Neural cell (in vitro differentiated cells): ENCODE measurements at regions not wholly inside any gene's neighbourhood (a gene's known extent, or its start where the extent isn't known, plus 50 kb on each side); places are given as distances from the start of the nearest gene placed in this dataset.

Experiments
- H2AFZ ChIP-seq: fragments of 200-600, 300-800 bp; sonication (generic), shearing (Covaris generic); 2 replicates; pipeline ENCODE4 v1.6.0; 2014; ENCODE audit warnings: low read depth, mild to moderate bottlenecking, antibody characterized with exemption, low read length, moderate library complexity
- H3F3A ChIP-seq: fragments of 200-600 bp; shearing (Covaris generic); 2 replicates; pipeline ENCODE4 v1.6.1; 2016; ENCODE audit warnings: mild to moderate bottlenecking, moderate library complexity, mixed read lengths, antibody characterized with exemption, low read length; ENCODE audit not compliant: insufficient read depth, poor library complexity, severe bottlenecking
- H3K27ac ChIP-seq: fragments of 200-600, 300-800 bp; sonication (generic), shearing (Covaris generic); 2 replicates; pipeline ENCODE4 v1.5.1; 2014; ENCODE audit warnings: mild to moderate bottlenecking, low read length, moderate library complexity
- H3K27me3 ChIP-seq: fragments of 300-800, 200-600 bp; sonication (generic), shearing (Covaris generic); 2 replicates; pipeline ENCODE4 v1.6.0; 2014; ENCODE audit warnings: mild to moderate bottlenecking, low read depth, low read length, moderate library complexity; ENCODE audit not compliant: insufficient read depth
- H3K36me3 ChIP-seq: fragments of 300-800, 200-600 bp; sonication (generic), shearing (Covaris generic); 2 replicates; pipeline ENCODE4 v1.5.1; 2014; ENCODE audit warnings: mild to moderate bottlenecking, antibody characterized with exemption, low read length, moderate library complexity; ENCODE audit not compliant: insufficient read depth
- H3K4me2 ChIP-seq: fragments of 300-800, 200-600 bp; sonication (generic), shearing (Covaris generic); 2 replicates; pipeline ENCODE4 v1.6.0; 2014; ENCODE audit warnings: mild to moderate bottlenecking, low read length
- H3K4me3 ChIP-seq: fragments of 300-800, 200-600 bp; sonication (generic), shearing (Covaris generic); 2 replicates; pipeline ENCODE4 v1.5.1; 2014; ENCODE audit warnings: mild to moderate bottlenecking, low read length, moderate library complexity
- H3K79me2 ChIP-seq: fragments of 200-600 bp; shearing (Covaris generic); replicated peaks from 2 replicates; pipeline ENCODE4 v1.6.0; 2014; ENCODE audit warnings: mild to moderate bottlenecking, low read length, moderate library complexity; ENCODE audit not compliant: insufficient read depth
- H3K9ac ChIP-seq: fragments of 300-800, 200-600 bp; sonication (generic), shearing (Covaris generic); 2 replicates; pipeline ENCODE4 v1.6.1; 2016; ENCODE audit warnings: mild to moderate bottlenecking, low read length, mixed read lengths
- H3K9me2 ChIP-seq: fragments of 200-600 bp; shearing (Covaris generic); 2 replicates; pipeline ENCODE4 v1.6.1; 2016; ENCODE audit warnings: mild to moderate bottlenecking, low read length, mixed read lengths; ENCODE audit not compliant: insufficient read depth
- H3K9me3 ChIP-seq: fragments of 200-600, 300-800 bp; sonication (generic), shearing (Covaris generic); 2 replicates; pipeline ENCODE4 v1.6.1; 2016; ENCODE audit warnings: mild to moderate bottlenecking, mixed run types, low read length, moderate library complexity, mixed read lengths
- H4K20me1 ChIP-seq: fragments of 200-600 bp; shearing (Covaris generic); 2 replicates; pipeline ENCODE4 v1.6.1; 2016; ENCODE audit warnings: mild to moderate bottlenecking, mixed run types; ENCODE audit not compliant: insufficient read depth
- EP300 ChIP-seq: fragments of 450-650 bp; conservative IDR thresholded peaks from 2 replicates; pipeline ENCODE4 v1.6.1; 2014; ENCODE audit warnings: antibody characterized with exemption, mild to moderate bottlenecking, moderate library complexity; ENCODE audit not compliant: poor library complexity, severe bottlenecking
- EZH2 ChIP-seq: fragments of 200-600, 300-800 bp; shearing (Covaris generic), sonication (generic); IDR thresholded peaks from 2 replicates; pipeline ENCODE4 v1.6.1; 2014; ENCODE audit warnings: antibody characterized with exemption, low read length, borderline replicate concordance, mild to moderate bottlenecking; ENCODE audit not compliant: insufficient read depth, poor library complexity, severe bottlenecking
- MXI1 ChIP-seq: fragments of 450-650 bp; conservative IDR thresholded peaks from 2 replicates; pipeline ENCODE4 v1.6.1; 2014; ENCODE audit warnings: antibody characterized with exemption, mild to moderate bottlenecking; ENCODE audit not compliant: poor library complexity, severe bottlenecking
- POLR2AphosphoS5 ChIP-seq: IDR thresholded peaks from 2 replicates; pipeline ENCODE4 v1.6.1; 2012
- RAD21 ChIP-seq: fragments of 450-650 bp; conservative IDR thresholded peaks from 2 replicates; pipeline ENCODE4 v1.6.1; 2014; ENCODE audit warnings: antibody characterized with exemption, mild to moderate bottlenecking, moderate library complexity
- SMC3 ChIP-seq: fragments of 450-650 bp; conservative IDR thresholded peaks from 2 replicates; pipeline ENCODE4 v1.6.1; 2014; ENCODE audit warnings: antibody characterized with exemption, mild to moderate bottlenecking, moderate library complexity; ENCODE audit not compliant: poor library complexity
- TAF1 ChIP-seq: IDR thresholded peaks from 2 replicates; pipeline ENCODE4 v1.6.1; 2012; ENCODE audit warnings: low read depth
- TF ChIP-seq, protein P1 (sequence below): fragments of 450-650 bp; IDR thresholded peaks from 2 replicates; pipeline ENCODE4 v1.5.1; 2014; ENCODE audit warnings: antibody characterized with exemption, mild to moderate bottlenecking, moderate library complexity; ENCODE audit not compliant: poor library complexity, severe bottlenecking
- TF ChIP-seq, protein P2 (sequence below): IDR thresholded peaks from 2 replicates; pipeline ENCODE4 v1.6.1; 2012; ENCODE audit warnings: borderline replicate concordance

DNA sequence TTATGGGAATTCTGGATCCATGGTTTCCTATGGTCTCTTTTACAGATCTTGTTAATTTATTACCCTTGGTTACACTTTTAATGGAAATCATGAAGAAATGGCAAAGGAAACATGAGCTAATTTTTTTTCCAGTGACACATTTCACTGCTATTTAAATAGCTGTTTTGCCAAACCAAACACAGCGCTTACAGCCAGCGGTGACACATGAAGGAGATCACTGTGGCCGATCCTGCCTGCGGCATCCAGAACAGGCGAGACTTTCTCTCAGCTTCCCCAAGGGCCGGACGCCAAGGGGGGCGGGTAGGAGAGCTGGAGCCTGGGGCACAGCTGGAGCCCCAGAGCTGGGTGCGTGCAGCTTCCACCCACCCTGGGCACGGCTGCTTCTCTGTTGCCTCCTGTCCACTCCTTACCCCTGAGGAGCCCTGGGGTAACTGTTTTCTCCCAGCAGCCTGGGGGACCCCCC lies 81.4 kb upstream of the PKDCC start:
- no peaks in the 10 kb centered on the region for H3K36me3 ChIP-seq
- H3K9me2 ChIP-seq = no peaks in the 10 kb centered on the region
- no peaks in the 10 kb centered on the region for H3F3A ChIP-seq
- H3K9ac ChIP-seq = no peak overlapping the region
- H3K27me3 ChIP-seq = no peaks in the 10 kb centered on the region
- H3K79me2 ChIP-seq = no peaks in the 10 kb centered on the region
- no peak for TF ChIP-seq EZH2
- H4K20me1 ChIP-seq = no peaks in the 10 kb centered on the region
- no peak overlapping the region for H3K27ac ChIP-seq
- no peak overlapping the region for H2AFZ ChIP-seq
- H3K4me2 ChIP-seq = no peak overlapping the region
- no peak overlapping the region for H3K4me3 ChIP-seq
- H3K9me3 ChIP-seq = no peaks in the 10 kb centered on the region

DNA sequence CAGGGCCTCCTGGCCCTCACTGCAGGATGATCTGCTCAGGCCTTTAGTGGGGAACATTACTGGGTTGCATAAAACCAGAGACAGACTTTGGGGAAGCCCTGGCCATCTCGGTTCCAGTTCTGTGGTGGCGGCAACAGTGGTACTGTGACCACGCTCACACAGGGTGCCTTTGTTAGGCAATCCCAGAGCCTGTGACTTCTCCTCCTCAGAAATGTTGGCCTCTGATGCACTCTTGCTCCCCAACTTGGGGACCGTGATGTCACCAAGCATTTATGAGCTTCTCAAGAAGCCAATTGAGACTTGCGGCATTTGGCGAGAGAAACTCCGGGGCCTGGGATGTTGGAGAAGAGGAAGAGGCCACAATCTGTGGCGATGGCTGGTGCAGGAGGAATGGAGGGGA lies 80.9 kb upstream of the PKDCC start:
- Histone ChIP-seq H2AFZ (no peak overlapping the region), H3K9me2 (no peaks in the 10 kb centered on the region), H3K9ac (no peak overlapping the region), H3K79me2 (no peaks in the 10 kb centered on the region), H3K4me3 (no peak overlapping the region), H3K9me3 (no peaks in the 10 kb centered on the region), H4K20me1 (no peaks in the 10 kb centered on the region), H3K36me3 (no peaks in the 10 kb centered on the region), H3K4me2 (no peak overlapping the region), H3F3A (no peaks in the 10 kb centered on the region), H3K27ac (no peak overlapping the region), H3K27me3 (no peaks in the 10 kb centered on the region)
- TF ChIP-seq POLR2AphosphoS5 = no peak

DNA sequence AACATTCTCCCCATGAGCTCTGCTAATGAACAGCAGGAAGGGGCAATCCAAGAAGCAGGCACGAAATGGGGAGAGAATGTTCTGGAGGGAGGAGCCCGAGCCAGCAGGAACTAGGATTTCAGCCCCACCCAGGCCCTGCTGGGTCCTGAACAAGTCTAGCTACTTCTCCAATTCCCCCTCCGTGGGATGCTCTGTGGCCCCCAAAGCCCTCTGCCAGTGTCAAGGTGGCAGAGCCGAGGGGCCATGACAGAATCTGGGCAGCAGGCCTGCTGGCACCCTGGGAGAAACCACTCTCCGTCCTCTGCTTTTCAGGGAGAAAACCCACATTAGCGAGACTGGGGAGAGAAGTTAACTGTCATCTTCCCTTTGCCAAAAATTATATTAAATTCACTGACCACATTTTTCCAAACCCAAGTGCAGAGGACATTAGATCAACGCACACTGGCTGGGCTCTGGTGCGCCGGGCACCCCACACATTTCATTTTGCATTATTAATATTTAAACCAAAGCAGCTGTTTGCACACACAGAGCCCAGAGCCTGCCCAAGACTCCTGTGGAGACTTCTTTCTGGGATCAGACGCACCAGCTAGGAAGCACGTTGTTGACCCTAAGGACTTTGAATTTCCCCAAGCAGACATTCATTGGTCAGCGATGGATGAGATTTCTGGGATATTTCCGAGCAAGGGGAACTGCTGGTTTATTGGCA lies 80.2 kb upstream of the PKDCC start:
- Histone ChIP-seq H3K9ac (no peak overlapping the region), H3K9me2 (no peaks in the 10 kb centered on the region), H3K79me2 (no peaks in the 10 kb centered on the region), H3K4me3 (no peak overlapping the region), H3K9me3 (no peaks in the 10 kb centered on the region), H3K27ac (no peak overlapping the region), H3K27me3 (no peaks in the 10 kb centered on the region), H3F3A (no peaks in the 10 kb centered on the region), H2AFZ (no peak overlapping the region), H4K20me1 (no peaks in the 10 kb centered on the region), H3K36me3 (no peaks in the 10 kb centered on the region), H3K4me2 (no peak overlapping the region)
- TF ChIP-seq EZH2 (no peak), TAF1 (no peak), SMC3 (no peak), MXI1 (no peak), EP300 (no peak), POLR2AphosphoS5 (no peak), RAD21 (no peak)
- TF ChIP-seq, protein P1, sequence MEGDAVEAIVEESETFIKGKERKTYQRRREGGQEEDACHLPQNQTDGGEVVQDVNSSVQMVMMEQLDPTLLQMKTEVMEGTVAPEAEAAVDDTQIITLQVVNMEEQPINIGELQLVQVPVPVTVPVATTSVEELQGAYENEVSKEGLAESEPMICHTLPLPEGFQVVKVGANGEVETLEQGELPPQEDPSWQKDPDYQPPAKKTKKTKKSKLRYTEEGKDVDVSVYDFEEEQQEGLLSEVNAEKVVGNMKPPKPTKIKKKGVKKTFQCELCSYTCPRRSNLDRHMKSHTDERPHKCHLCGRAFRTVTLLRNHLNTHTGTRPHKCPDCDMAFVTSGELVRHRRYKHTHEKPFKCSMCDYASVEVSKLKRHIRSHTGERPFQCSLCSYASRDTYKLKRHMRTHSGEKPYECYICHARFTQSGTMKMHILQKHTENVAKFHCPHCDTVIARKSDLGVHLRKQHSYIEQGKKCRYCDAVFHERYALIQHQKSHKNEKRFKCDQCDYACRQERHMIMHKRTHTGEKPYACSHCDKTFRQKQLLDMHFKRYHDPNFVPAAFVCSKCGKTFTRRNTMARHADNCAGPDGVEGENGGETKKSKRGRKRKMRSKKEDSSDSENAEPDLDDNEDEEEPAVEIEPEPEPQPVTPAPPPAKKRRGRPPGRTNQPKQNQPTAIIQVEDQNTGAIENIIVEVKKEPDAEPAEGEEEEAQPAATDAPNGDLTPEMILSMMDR = no peak
- TF ChIP-seq, protein P2, sequence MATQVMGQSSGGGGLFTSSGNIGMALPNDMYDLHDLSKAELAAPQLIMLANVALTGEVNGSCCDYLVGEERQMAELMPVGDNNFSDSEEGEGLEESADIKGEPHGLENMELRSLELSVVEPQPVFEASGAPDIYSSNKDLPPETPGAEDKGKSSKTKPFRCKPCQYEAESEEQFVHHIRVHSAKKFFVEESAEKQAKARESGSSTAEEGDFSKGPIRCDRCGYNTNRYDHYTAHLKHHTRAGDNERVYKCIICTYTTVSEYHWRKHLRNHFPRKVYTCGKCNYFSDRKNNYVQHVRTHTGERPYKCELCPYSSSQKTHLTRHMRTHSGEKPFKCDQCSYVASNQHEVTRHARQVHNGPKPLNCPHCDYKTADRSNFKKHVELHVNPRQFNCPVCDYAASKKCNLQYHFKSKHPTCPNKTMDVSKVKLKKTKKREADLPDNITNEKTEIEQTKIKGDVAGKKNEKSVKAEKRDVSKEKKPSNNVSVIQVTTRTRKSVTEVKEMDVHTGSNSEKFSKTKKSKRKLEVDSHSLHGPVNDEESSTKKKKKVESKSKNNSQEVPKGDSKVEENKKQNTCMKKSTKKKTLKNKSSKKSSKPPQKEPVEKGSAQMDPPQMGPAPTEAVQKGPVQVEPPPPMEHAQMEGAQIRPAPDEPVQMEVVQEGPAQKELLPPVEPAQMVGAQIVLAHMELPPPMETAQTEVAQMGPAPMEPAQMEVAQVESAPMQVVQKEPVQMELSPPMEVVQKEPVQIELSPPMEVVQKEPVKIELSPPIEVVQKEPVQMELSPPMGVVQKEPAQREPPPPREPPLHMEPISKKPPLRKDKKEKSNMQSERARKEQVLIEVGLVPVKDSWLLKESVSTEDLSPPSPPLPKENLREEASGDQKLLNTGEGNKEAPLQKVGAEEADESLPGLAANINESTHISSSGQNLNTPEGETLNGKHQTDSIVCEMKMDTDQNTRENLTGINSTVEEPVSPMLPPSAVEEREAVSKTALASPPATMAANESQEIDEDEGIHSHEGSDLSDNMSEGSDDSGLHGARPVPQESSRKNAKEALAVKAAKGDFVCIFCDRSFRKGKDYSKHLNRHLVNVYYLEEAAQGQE = no peak
